GM21447 (cell line): ENCODE measurements at regions not wholly inside any gene's neighbourhood (a gene's known extent, or its start where the extent isn't known, plus 50 kb on each side); places are given as distances from the start of the nearest gene placed in this dataset.
"Not testable (repeated sequence)": the region's sequence is repeated elsewhere in the genome, so short reads cannot be mapped to it uniquely, and the experiment has no call there.

Source experiments
- ATAC-seq: cut with Tn5 transposase; IDR thresholded peaks from one replicate; pipeline ENCODE4 v1.9.1; 2021; ENCODE audit not compliant: unreplicated experiment

GRCh38 chr2:18267501-18267900, 293.0 kb downstream of the RDH14 start:
- ATAC-seq: no peak

DNA sequence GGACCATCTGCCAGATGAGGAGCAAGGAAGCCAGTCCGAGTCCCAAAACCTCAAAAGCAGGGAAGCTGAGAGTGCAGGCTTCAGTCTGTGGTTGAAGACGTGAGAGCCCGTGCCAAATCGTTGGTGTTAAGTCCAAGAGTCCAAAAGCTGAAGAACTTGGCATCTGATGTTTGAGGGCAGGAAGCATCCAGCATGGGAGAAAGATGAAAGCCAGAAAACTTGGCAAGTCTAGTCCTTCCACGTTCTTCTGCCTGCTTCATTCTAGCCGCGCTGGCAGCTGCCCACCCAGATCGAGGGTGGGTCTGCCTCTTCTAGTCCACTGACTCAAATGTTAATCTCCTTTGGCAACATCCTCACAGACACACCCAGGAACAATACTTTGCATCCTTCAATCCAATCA, 293.8 kb downstream of the RDH14 start:
- not testable (repeated sequence) for ATAC-seq

GRCh38 chr2:18265614-18266586, 294.6 kb downstream of the RDH14 start:
- no peak for ATAC-seq

GRCh38 chr2:18262601-18263000, 297.9 kb downstream of the RDH14 start:
- ATAC-seq: no peak

DNA sequence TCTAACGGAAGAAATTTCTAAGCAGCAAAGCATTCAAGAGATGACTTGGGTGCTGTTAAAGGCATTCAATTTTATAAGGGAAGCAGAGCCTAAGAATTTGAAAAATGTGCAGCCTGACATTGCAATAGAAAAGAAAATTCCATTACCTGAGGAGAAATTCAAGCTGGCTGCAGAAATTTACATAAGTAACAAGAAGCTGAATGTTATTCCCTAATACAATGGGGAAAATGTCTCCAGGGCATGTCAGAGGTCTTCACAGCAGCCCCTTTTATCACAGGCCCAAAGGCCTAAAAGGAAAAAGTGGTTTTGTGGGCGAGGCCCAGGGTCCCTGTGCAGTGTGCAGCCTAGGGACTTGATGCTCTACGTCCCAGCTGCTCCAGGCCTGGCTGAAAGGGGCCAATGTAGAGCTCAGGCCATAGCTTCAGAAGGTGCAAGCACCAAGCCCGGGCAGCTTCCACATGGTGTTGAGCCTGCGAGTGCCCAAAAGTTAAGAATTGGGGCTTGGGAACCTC, 306.7 kb downstream of the RDH14 start:
- ATAC-seq: no peak

- ATAC-seq: no peak
Observed at GRCh38 chr2:18251486-18251885, 309.0 kb downstream of the RDH14 start.

DNA sequence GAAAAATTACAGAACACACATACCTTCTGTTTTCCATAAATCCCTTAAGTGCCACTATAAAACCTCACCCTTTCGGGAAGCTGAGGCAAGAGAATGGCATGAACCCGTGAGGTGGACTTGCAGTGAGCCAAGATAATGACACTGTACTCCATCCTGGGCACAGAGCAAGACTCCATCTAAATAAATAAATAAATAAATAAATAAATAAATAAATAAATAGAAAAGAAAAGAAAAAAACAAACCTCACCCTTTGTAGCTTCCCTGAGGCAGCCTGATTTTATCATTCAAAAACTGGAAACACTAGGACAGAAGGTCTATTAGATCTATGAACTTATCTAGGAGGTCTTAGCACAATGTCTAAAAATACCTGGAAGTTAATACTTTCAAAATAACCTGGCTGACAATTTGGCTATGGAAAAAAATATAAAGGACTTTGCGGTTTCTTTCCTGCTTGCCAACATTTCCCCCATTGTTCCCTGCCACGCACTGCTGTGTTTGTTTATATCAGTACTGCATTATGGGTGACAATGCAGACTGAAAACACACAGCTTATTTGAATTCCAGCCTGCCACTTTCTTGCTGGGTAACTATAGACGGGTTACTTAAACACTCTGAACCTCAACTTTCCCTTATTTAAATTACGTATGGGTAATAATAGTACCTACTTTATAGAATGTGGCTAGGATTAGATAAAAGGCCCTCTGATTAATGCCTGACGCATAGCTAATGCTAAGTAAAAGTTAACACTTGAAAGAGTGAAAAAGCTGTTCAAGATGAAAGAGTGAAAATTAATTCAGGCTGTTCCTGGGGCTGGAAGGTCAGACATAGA, 313.0 kb downstream of the RDH14 start:
- ATAC-seq: no peak

DNA sequence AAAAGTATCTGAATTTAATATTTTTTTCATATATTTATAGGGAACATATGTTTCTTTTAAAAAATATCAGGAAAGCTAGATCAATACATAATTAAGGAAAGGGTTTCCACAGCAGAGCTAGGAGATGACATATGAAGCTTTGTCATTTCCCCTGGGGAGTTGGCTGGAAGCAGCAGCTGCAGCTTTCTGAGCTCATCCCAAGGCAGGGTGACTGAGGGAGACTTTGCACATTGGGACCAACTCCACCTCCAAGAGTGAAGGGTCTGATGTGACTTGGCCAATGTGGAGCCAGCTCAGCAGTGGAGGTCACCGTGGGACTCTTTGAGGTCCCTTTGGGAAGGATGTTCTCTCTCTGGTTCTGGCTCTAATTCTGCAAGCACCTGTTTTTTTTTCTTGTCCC, 315.1 kb downstream of the RDH14 start:
- no peak for ATAC-seq

DNA sequence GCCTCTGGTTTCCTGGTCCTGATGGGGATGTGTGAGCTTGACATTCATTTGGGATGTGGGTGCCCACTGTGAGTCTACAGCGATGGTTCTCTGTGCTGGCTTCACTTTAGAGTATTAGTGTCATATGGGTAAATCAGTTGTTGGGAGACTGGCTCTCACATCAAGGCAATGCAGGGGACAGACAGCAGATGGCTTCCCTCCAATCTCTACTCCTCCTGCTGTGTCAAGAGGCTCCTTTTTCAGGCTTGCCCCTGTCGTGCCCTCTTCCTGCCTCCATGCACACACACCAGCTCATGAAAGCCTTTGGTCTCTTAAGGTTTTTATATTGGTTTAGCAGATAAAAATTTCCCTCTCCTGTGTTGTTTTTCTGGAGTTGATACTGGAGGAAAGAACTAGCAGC, 315.6 kb downstream of the RDH14 start:
- ATAC-seq: no peak

DNA sequence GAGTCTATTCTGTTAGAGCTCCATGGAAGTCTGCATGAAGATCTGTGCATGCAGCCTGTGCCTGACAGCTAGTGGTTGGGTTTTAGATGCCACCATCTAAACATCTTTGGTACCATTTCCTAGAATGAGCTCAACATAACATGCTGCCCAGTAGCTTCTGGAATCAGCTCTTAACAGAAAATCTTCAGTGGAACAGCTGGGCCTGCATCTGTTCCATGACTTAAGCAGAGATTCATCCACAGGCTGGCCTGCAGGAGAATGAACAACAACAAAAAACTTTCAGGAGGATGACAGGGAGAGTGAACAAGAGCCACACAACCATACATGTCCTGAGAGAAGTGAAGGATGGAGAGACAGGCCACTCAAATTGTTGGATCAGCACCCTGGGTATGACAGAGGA, 316.6 kb downstream of the RDH14 start:
- no peak for ATAC-seq

DNA sequence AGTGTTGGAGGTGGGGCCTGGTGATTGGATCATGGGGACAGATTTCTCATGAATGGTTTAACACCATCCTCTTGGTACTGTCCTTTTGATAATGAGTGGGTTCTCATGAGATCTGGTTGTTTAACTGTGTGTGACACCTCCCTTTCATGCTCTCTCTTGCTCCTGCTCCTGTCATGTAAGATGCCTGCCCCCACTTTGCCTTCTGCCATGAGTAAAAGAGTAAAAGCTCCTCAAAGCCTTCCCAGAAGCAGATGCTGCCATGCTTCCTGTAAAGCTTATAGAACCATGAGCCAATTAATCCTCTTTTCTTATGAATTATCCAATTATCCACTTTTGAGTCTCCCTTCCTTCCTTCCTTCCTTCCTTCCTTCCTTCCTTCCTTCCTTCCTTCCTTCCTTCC, 317.7 kb downstream of the RDH14 start:
- ATAC-seq: no peak

GRCh38 chr2:18238209-18238608, 322.2 kb downstream of the RDH14 start:
- ATAC-seq: no peak

DNA sequence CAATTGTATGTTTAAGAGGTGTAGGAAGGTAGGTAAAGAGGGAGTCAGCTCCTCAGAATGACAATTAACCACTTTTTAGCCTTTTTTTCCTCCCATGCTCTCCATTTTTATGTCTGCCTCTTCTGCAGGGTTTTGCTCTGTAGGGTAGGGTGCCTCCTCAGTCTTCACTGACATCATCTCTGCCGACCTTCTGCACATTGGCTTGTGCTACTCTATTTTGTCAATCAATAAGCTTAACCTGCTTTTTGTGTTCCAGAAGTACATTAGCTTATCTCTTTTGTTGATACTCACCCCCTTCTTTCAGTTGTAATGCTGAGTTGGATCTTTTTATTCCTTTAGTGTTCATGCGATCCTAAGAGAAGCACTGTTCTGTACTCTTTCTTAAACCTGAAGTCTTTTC, 323.2 kb downstream of the RDH14 start:
- no peak for ATAC-seq

DNA sequence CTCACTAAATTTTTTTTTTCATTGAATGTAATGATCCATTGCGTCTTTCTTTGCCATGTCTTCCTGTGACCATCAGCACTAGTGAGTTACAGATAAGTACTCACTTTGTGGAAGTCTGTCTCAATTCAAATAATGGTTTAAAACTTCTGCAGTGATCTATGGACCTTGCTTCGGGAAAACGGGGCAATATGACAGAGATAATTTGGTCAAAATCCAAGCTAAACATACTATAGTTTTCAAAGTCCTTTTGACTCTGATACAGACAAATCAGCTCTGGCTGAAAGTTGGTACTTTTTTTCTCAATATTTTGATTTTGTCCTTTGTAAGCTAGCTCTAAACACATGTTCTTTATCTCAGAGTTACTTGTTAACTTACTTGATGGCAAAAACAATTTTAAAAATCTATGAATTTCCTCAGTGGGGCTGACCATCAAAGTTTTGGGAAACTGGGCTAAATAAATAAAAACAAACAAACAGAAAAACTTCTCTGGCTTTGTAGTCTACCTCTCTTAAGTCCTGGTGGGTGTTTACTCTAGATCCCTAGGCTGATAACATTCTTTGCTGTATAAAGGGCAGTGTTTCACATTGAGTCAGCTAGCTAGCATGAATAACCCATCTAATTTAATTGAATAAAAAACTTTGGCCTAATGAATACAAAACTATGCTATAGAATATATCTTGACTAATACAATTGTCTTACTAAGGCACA, 327.6 kb downstream of the RDH14 start:
- no peak for ATAC-seq

DNA sequence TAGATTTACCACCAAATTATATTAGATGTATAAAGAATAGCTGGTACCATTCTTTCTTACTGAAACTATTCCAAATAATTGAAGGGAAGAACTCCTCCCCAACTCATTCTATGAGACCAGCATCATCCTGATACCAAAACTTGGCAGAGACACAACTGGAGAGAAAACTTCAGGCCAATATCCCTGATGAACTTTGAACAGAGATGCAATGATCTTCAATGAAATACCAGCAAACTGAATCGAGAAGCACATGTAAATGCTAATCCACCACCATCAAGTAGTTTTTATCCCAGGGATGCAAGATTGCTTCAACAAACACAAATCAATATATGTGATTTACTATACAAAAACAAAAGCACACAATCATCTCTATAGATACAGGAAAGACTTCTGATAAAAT, 329.8 kb downstream of the RDH14 start:
- no peak for ATAC-seq

DNA sequence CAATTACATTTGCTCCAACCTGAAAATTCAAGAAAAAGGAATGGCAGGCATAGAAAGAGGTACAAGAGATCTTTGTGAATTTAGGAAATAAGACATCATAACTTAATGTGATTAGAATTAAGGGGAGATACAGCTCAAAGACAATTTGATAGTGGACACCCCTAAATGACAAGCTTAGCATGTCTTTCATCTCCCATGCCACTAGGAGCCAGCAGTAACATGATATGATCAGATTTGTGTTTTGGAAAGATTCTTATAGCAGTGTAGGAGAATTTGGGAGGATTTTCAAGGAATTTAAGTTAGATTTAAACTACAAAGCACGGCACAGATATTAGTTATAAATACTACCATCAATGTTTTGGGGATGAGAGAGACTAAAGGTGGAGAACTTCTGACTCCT, 340.8 kb downstream of the RDH14 start:
- ATAC-seq: no peak

DNA sequence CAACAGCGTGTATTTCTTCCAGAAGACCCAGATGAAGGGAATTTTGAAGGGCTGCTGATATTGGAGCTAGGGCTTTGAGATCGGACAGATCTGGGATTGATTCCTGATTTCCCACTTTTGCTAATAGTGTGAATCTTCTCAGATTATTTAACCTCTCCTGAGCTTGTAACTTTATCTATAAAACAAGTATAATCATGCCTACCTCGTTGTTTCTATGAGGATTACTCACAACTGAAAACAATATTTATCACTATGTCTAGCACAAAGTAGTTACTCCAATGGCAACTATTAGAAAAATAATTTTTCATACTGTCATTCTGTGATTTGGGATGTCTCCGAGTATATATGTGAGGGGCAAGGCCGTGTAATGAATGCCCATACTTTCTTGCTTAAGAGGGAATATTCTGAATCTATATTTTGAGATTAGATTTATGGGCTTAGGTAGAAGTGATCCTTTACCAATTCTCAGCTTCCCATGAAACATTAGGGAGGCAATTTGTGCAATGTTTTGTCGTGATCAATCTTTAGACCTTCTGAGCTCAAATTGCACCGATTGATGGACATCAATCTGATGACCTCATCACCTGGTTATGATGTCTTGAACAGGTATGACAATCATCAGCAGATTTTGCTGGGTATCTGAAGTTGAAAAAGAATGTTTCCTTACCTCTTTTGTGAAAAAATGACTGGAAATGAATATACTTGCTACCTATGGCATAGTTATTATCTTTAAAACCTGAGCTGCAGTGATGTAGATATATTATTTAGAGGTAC, 339.9 kb downstream of the KCNS3 start:
- no peak for ATAC-seq

DNA sequence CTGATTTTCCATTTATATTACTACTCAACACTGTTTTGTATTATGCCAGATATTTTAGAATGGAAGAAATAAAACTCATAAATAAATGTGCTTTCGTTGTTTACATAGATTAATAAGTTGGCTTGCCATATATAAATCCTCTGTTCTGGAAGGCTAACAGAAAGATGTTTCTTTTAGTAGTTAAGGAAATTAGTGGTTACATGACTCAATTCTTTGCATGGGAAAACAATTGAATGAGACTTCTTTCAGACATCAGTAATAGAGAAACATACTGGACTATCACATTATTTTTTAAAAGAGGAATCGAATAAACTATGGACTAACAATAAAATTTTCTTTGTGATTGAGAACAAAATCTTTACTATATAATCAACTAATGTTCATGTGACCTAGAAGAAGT, 336.5 kb downstream of the KCNS3 start:
- ATAC-seq: no peak

- ATAC-seq: no peak
Observed at GRCh38 chr2:18213986-18214385, 335.5 kb downstream of the KCNS3 start.

DNA sequence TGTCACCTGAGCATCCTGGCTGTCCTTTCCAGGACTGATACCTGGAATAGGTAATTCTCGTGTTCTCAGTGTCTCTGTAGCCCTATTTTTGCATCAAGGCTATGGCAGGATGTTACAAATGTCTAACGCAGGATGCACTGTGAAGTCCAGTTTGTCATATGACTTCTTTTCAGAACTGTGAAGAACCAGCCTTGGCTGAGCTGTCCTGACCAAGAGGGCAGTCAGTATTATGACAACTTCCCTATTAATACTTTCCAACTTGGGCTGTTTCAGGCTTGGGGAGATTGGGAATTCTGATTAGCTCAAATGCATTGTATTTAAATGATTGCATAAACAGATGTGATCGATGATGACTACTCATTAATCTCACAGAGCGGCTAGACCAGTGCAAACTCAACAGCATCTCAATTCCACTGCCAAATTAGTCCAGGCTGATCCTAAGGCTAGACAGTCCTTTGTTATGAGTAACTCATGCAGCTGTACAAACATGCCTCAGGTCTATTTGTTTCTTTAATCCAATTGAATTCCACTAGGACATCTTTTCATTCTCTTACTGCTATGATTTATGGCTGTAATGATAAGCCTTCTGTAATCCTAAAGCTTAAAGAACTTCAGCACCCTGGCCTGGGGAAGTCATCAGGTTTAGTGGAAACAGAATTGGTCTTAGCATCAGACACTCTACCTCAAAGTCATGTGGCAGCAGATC, 331.6 kb downstream of the KCNS3 start:
- no peak for ATAC-seq
